GM12801 (cell line): ENCODE measurements at regions not wholly inside any gene's neighbourhood (a gene's known extent, or its start where the extent isn't known, plus 50 kb on each side); places are given as distances from the start of the nearest gene placed in this dataset.

Experiments
- CTCF ChIP-seq: IDR thresholded peaks from one replicate; pipeline ENCODE4 v1.5.1; 2011; ENCODE audit warnings: control low read depth; ENCODE audit not compliant: insufficient read length; ENCODE audit errors: extremely low read depth

- TF ChIP-seq CTCF, result no peak
These were observed 83.5 kb upstream of the PPARGC1A start for GRCh38 chr4:23973308-23973855.

GRCh38 chr4:23972805-23973204 is 83.0 kb upstream of the PPARGC1A start:
- TF ChIP-seq CTCF, result no peak

GRCh38 chr4:23972187-23972586 is 82.3 kb upstream of the PPARGC1A start:
- no peak for TF ChIP-seq CTCF

- TF ChIP-seq CTCF, result no peak
These were observed 80.5 kb upstream of the PPARGC1A start for GRCh38 chr4:23970201-23970850.

- no peak for TF ChIP-seq CTCF
These were observed 79.8 kb upstream of the PPARGC1A start for GRCh38 chr4:23969635-23970145.

GRCh38 chr4:23967281-23967680 is 77.4 kb upstream of the PPARGC1A start:
- no peak for TF ChIP-seq CTCF

- no peak for TF ChIP-seq CTCF
These were observed 76.9 kb upstream of the PPARGC1A start for GRCh38 chr4:23966725-23967124.
